GM21825 (cell line): ENCODE measurements at regions not wholly inside any gene's neighbourhood (a gene's known extent, or its start where the extent isn't known, plus 50 kb on each side); places are given as distances from the start of the nearest gene placed in this dataset.
"Not testable (repeated sequence)": the region's sequence is repeated elsewhere in the genome, so short reads cannot be mapped to it uniquely, and the experiment has no call there.

ENCODE experiments used
- ATAC-seq: cut with Tn5 transposase; IDR thresholded peaks from one replicate; pipeline ENCODE4 v1.9.1; 2021; ENCODE audit warnings: mild to moderate bottlenecking, moderate library complexity; ENCODE audit not compliant: unreplicated experiment

GRCh38 chr4:34253239-34253638 is 1991.1 kb downstream of the ARAP2 start:
- ATAC-seq = no peak

DNA sequence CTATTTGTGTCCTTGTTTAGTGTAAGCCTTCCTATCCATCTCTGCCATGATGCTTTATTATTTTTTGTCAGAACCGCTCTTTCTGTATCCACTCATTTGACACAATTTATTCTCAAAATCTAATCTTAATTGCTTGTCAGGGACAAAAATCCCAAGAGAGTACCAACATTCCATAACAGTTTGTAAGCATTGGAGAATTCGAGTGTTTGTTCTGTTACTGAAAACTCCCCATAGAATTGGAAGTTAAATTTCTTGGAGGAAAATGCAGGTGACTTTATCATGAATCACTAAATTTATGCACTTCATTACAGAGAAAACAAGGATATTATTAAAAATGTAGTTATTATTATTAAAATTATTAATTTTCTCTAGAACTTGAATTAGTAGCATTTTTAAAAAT is 1986.1 kb downstream of the ARAP2 start:
- no peak for ATAC-seq

DNA sequence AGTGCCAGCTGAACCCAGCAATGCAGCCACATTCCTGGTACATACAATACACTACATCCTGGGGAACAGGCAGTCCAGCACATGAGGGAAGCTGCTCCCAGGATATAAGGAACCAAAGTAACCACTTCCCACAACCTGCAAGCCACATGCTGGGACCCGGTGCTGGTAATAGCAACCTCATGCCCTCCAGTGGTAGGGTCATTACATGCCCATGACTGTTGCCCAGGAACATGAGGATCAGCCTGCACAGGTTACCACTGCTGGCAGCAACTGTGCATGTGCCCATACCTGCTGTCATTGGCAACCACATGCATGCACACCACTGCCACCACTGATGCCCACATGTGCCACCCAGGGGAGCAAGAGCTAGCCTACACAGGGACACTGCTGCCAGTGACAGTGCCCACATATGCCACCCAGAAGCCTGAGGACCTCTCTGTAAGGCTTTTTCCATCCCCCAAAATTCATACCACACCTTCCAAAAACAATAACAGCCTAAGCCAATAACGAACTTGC is 1982.5 kb downstream of the ARAP2 start:
- no peak for ATAC-seq

- ATAC-seq = no peak
Observed at GRCh38 chr4:34269613-34270012, 1974.7 kb downstream of the ARAP2 start.

- no peak for ATAC-seq
Observed at GRCh38 chr4:34271479-34272355, 1972.6 kb downstream of the ARAP2 start.

DNA sequence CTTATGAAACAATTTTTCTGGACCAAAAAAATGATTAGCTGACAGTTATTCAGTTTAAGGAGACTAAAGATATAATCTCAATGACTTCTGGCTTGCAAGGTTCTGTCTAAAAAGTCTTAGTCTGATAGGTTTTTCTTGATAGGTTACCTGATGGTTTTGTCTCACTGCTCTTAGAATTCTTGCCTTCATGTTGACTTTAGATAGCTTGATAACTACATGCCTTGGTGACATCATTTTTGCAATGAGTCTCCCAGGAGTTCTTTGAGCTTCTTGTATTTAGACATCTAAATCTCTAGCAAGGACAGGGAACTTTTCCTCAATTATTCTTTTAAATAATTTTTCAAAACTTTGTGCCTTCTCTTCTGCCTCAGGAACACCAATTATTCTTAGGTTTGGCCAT is 1965.3 kb downstream of the ARAP2 start:
- ATAC-seq = no peak

DNA sequence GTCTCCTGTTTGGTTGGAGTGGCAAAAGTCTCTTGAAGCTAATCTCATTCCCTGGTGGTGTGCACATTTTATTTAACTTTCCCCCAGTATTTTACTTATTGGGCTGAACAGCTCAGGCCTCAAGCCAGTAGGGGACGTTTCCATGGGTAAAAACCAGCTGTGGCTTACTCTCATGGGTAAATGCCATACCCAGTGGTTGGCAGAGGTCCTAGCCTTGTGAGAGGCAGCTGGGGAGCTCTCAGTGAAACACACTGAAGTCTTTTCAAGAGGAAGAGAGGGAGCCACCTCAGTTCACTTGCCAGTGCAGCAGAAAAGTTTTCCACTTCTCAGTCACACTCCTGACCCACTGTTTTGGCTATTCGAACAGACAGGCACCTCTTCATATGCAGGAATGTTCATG is 1964.2 kb downstream of the ARAP2 start:
- no peak for ATAC-seq

DNA sequence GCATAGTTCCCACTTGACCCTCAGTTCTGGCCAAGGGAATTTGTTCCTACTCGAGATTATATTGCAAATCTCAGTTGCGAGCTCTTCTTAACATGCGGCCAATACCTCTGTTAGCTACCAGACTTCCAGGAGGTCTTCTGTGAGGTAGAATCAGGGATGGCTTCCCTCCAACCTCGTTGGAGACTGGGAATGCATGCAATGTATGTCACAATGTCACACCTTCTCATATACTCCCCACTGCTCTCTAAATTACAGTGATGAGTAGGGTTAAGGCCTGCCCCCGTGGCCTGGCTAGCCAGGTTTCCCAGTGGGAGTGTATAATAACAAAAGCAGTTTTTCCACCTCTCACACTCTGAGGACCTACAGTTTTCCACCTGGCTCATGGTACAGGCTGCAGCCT is 1962.5 kb downstream of the ARAP2 start:
- no peak for ATAC-seq

GRCh38 chr4:34289489-34289888 is 1954.8 kb downstream of the ARAP2 start:
- ATAC-seq = no peak

DNA sequence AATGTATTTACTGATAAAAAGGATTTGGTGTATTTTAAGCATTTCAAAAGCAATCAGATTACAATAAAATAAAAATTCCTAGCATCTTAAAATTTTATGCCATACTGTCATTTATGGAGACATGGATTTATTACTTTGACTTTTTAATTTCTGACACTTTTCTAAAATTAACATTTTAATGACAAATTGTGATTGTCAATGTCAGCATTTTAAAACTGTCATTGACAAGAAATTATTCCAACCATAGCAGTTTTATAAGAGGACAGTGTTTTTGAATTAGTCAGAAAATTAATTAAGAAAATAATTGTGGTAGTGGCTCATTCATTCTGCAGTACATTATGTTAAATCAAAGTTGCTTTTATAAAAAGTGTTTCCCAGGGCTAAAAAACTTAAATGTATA is 1954.4 kb downstream of the ARAP2 start:
- ATAC-seq = no peak

- ATAC-seq = no peak
Observed at GRCh38 chr4:34293459-34293858, 1950.9 kb downstream of the ARAP2 start.

DNA sequence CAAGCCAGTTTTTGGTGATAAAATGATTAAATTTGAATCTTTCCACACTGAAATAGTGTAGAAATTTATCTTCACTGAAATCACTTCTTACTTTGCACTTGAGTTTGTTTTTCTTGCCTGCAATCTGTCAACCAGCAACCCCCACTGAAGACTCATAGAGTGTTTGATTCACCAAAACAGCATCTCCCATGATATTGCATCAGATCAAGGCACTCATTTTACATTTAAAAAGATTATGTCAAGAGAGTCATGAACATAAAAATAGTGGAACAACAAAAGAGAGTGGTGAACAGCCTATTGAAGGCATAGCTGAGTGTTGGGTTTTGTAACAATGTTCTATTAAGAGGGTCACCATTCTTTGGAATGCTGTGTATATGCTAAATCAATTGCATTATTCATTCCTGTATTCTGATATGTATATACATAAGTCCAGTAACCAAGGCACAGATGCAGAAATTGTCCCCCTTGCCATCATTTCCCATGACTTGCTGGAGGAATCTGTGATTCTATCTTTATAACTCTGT is 1934.9 kb downstream of the ARAP2 start:
- no peak for ATAC-seq

DNA sequence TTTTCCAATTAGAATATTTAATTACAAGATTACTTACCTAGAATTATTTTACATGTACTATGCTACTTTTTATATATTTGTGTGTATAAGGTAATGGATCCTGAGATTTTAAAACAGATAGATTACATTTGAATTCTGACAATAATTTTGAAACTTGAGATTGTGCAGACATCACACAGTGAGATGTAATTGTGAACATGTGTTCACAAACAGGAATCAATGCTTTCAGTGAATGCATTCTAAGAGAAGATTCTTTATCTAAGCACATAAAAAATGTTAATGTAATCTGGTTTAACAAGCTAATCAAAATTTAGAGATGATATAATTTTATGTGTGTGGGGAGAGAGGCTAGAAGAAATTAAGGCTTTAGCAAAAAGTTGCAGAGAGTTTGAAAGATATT is 1925.5 kb downstream of the ARAP2 start:
- no peak for ATAC-seq

GRCh38 chr4:34323549-34324320 is 1920.6 kb downstream of the ARAP2 start:
- no peak for ATAC-seq

DNA sequence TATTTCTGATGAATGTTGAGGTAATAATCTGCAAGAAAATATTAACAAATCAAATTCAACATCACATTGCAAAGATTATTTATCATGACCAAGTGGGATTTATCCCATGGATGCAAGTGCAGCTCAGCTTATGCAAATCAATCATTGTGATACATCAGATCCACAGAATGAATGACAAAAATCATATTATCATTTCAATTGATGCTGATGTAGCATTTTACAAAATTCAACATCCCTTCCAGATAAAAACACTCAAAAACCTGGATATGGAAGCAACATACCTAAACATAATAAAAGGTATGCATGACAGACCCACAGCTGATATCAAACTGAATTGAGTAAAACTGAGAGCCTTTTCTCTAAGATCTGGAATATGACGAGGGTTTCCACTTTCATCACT is 1915.4 kb downstream of the ARAP2 start:
- ATAC-seq = no peak

DNA sequence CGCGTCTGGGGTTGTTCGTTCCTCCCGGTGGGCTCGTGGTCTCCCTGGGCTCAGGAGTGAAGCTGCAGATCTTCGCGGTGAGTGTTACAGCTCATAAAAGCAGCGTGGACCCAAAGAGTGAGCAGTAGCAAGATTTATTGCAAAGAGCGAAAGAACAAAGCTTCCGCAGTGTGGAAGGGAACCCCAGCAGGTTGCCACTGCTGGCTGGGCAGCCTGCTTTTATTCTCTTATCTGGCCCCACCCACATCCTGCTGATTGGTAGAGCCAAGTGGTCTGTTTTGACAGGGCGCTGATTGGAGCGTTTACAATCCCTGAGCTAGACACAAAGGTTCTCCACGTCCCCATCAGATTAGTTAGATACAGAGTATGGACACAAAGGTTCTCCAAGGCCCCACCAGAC is 1909.2 kb downstream of the ARAP2 start:
- ATAC-seq = not testable (repeated sequence)

DNA sequence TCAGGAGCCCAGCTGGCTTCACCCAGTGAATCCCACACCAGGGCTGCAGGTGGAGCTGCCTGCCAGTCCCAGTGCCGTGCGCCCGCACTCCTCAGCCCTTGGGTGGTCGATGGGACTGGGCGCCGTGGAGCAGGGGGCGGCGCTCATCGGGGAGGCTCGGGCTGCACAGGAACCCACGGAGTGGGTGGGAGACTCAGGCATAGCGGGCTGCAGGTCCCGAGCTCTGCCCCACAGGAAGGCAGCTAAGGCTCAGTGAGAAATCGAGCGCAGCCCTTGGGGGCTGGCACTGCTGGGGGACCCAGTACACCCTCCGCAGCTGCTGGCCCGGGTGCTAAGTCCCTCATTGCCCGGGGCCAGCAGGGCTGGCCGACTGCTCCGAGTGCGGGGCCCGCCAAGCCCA is 1908.8 kb downstream of the ARAP2 start:
- ATAC-seq = not testable (repeated sequence)

DNA sequence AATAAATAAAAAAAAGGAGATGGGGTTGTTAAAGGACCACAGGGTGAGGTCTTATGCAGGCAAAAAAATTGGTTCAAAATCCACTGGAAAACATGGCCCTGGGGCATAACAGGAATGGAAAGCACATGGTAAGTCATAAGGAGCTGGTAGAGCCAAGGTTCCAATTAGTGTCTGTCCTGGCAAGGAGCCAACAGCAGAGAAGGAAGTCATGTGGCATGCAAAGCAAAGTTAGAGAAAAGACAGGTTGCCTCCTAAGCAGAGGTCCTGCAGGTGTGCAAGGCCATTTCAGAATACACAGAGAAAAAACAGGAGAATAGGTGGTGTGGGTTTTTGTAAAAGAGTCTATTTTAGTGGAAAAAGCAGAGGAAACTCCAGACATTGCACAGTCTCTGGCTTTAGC is 1881.7 kb downstream of the ARAP2 start:
- ATAC-seq = no peak

GRCh38 chr4:34363842-34364241 is 1880.5 kb downstream of the ARAP2 start:
- ATAC-seq = no peak

DNA sequence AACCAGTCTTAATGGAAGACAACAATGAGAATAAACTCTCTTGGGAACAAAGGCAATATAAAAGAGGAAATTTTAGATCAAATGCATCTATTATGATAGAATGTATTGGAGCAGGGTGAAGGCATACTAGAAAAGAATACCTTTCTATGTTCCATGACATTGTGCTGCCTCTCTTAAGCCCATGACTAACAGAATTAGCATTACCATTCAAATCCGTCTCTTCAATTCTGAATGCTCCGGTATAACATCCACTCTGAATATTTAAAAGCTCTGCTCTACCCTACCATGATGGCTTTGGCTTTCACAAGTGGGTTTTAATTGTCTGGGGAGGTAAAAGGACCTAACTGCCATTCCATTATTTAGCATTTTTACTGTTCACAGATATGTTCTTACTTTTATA is 1878.4 kb downstream of the ARAP2 start:
- no peak for ATAC-seq

DNA sequence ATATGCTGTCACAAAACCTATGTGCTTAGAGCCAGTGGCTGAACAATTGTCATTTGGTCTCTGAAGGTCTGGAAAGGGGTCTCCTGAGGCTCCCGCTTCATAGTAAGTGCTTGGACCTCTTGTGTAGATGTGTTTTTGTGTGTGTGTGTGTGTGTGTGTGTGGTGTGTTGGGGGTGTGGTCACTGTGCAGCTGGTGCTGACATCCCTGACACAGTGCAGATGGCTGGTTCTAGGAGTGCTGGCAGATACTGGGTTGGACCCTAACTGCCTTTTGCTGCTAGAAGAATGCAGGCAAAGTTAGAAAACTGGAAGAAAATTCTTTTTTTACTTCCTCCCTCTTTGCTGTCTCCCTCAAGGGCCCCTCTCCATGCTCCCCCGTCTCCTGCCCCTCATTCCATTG is 1872.6 kb downstream of the ARAP2 start:
- ATAC-seq = no peak

DNA sequence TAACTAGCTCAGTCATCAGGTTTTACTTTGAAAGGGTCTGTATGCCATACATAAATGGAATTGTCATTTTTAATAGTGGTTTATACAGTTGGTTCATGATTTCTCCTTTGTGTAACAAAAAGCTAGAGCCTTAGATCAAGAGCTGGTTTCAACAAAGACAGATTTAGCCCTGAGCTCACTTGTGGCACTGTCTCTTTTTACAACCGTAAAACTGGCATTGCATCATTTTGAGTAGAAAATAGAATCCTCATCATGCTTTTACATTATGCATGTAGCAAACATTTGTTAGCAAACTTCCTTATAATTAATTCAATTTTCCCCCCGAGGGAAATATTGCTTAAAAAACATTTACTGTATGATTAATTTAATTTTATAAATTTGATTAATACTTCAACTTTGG is 1871.5 kb downstream of the ARAP2 start:
- no peak for ATAC-seq
